Astrocyte (in vitro differentiated cells and primary cell): ENCODE measurements at regions not wholly inside any gene's neighbourhood (a gene's known extent, or its start where the extent isn't known, plus 50 kb on each side); places are given as distances from the start of the nearest gene placed in this dataset.
"Not testable (repeated sequence)": the region's sequence is repeated elsewhere in the genome, so short reads cannot be mapped to it uniquely, and the experiment has no call there.

Experiments
- DNase-seq: peaks from one replicate; pipeline ENCODE4 v3.0.0-alpha.2; 2010; ENCODE audit warnings: low read depth
- FAIRE-seq: peaks from 2 replicates; lab custom pipeline; 2011; peaks lifted over from hg19 to GRCh38; lab: Jason Lieb, UNC
- H2AFZ ChIP-seq: 2 replicates; pipeline ENCODE4 v1.6.0; 2012; ENCODE audit warnings: low read depth, low read length, inconsistent platforms
- H3K27ac ChIP-seq: 2 replicates; pipeline ENCODE4 v1.5.1; 2011; ENCODE audit warnings: low read depth, low read length, inconsistent platforms
- H3K27me3 ChIP-seq: 2 replicates; pipeline ENCODE4 v1.6.0; 2011; ENCODE audit warnings: low read length, inconsistent platforms; ENCODE audit not compliant: insufficient read depth
- H3K36me3 ChIP-seq: 2 replicates; pipeline ENCODE4 v1.5.1; 2011; ENCODE audit warnings: low read length, inconsistent platforms; ENCODE audit not compliant: insufficient read depth
- H3K4me1 ChIP-seq: 2 replicates; pipeline ENCODE4 v1.5.1; 2011; ENCODE audit warnings: low read length, inconsistent platforms; ENCODE audit not compliant: insufficient read depth
- H3K4me2 ChIP-seq: 2 replicates; pipeline ENCODE4 v1.6.0; 2012; ENCODE audit warnings: low read length, inconsistent platforms
- H3K4me3 ChIP-seq: 2 replicates; pipeline ENCODE4 v1.5.1; 2011; ENCODE audit warnings: low read depth, mild to moderate bottlenecking, low read length, inconsistent platforms; ENCODE audit not compliant: insufficient read depth
- H3K79me2 ChIP-seq: 2 replicates; pipeline ENCODE4 v1.6.0; 2012; ENCODE audit warnings: mild to moderate bottlenecking, low read length, inconsistent platforms; ENCODE audit not compliant: insufficient read depth
- H3K9ac ChIP-seq: 2 replicates; pipeline ENCODE4 v1.6.0; 2012; ENCODE audit warnings: mild to moderate bottlenecking, low read length, inconsistent platforms
- H3K9me3 ChIP-seq: 2 replicates; pipeline ENCODE4 v1.5.1; 2012; ENCODE audit warnings: low read depth, mild to moderate bottlenecking, low read length, inconsistent platforms; ENCODE audit not compliant: insufficient read depth
- H4K20me1 ChIP-seq: 2 replicates; pipeline ENCODE4 v1.6.0; 2012; ENCODE audit warnings: low read length, inconsistent platforms; ENCODE audit not compliant: insufficient read depth
- H3K27ac Mint-ChIP-seq: one replicate; pipeline ENCODE4 v1.8.0; 2021; ENCODE audit warnings: mild to moderate bottlenecking, mixed read lengths; ENCODE audit not compliant: unreplicated experiment
- H3K27me3 Mint-ChIP-seq: one replicate; pipeline ENCODE4 v1.8.0; 2021; ENCODE audit warnings: low read depth, mixed read lengths; ENCODE audit not compliant: unreplicated experiment
- H3K36me3 Mint-ChIP-seq: one replicate; pipeline ENCODE4 v1.8.0; 2021; ENCODE audit warnings: low read depth, mixed read lengths; ENCODE audit not compliant: unreplicated experiment
- H3K4me1 Mint-ChIP-seq: one replicate; pipeline ENCODE4 v1.8.0; 2021; ENCODE audit warnings: low read depth, mixed read lengths; ENCODE audit not compliant: unreplicated experiment
- H3K4me3 Mint-ChIP-seq: one replicate; pipeline ENCODE4 v1.8.0; 2021; ENCODE audit warnings: mild to moderate bottlenecking, moderate library complexity, mixed read lengths; ENCODE audit not compliant: unreplicated experiment
- H3K9me3 Mint-ChIP-seq: one replicate; pipeline ENCODE4 v1.8.0; 2021; ENCODE audit warnings: mild to moderate bottlenecking, mixed read lengths; ENCODE audit not compliant: unreplicated experiment
- CTCF ChIP-seq: IDR thresholded peaks from 2 replicates; pipeline ENCODE4 v1.5.1; 2011; ENCODE audit warnings: low read depth, mild to moderate bottlenecking, inconsistent platforms, low read length, moderate library complexity; ENCODE audit not compliant: insufficient read depth
- EZH2 ChIP-seq: IDR thresholded peaks from 2 replicates; pipeline ENCODE4 v1.6.1; 2012; ENCODE audit warnings: mild to moderate bottlenecking, low read length, inconsistent platforms; ENCODE audit not compliant: insufficient read depth

- Histone ChIP-seq H4K20me1 (no peaks in the 10 kb centered on the region), H3K9me3 (no peaks in the 10 kb centered on the region), H3K4me2 (no peak overlapping the region), H3K27me3 (no peaks in the 10 kb centered on the region), H3K9ac (no peak overlapping the region), H3K4me1 (peaks cover 2% of the 10 kb centered on the region), H3K27ac (no peak overlapping the region), H3K79me2 (no peaks in the 10 kb centered on the region), H3K4me3 (no peak overlapping the region), H3K36me3 (no peaks in the 10 kb centered on the region), H2AFZ (peak overlapping the region; percentile 40)
- no peak overlapping the region for H3K27ac Mint-ChIP-seq
- no peaks in the 10 kb centered on the region for H3K36me3 Mint-ChIP-seq
- no peak for TF ChIP-seq EZH2
- no peak for TF ChIP-seq CTCF
- peaks cover 4% of the 10 kb centered on the region for H3K9me3 Mint-ChIP-seq
- H3K4me1 Mint-ChIP-seq = no peaks in the 10 kb centered on the region
- no peak for FAIRE-seq
- no peaks in the 10 kb centered on the region for H3K27me3 Mint-ChIP-seq
- no peak overlapping the region for H3K4me3 Mint-ChIP-seq
- peak; percentile 27 for DNase-seq
Observed at GRCh38 chr12:127803545-127803944, 463.4 kb upstream of the TMEM132C start.

- Histone ChIP-seq H3K9ac (peak overlapping the region; percentile 71), H4K20me1 (no peaks in the 10 kb centered on the region), H3K4me3 (no peak overlapping the region), H3K36me3 (no peaks in the 10 kb centered on the region), H3K9me3 (no peaks in the 10 kb centered on the region), H2AFZ (no peak overlapping the region), H3K79me2 (no peaks in the 10 kb centered on the region), H3K27ac (peak overlapping the region; percentile 96), H3K4me2 (peak overlapping the region; percentile 44), H3K27me3 (no peaks in the 10 kb centered on the region), H3K4me1 (peaks cover 37% of the 10 kb centered on the region)
- H3K27ac Mint-ChIP-seq = no peak overlapping the region
- no peaks in the 10 kb centered on the region for H3K4me1 Mint-ChIP-seq
- peak; percentile 91 for DNase-seq
- H3K9me3 Mint-ChIP-seq = peaks cover 3% of the 10 kb centered on the region
- H3K4me3 Mint-ChIP-seq = no peak overlapping the region
- H3K27me3 Mint-ChIP-seq = no peaks in the 10 kb centered on the region
- TF ChIP-seq EZH2 = no peak
- TF ChIP-seq CTCF = no peak
- no peaks in the 10 kb centered on the region for H3K36me3 Mint-ChIP-seq
- peak; percentile 79 for FAIRE-seq
Observed at GRCh38 chr12:127809275-127809674, 457.7 kb upstream of the TMEM132C start.

GRCh38 chr12:127810041-127810440 lies 456.9 kb upstream of the TMEM132C start:
- peaks cover 5% of the 10 kb centered on the region for H3K9me3 Mint-ChIP-seq
- no peaks in the 10 kb centered on the region for H3K27me3 Mint-ChIP-seq
- peak; percentile 99 for DNase-seq
- FAIRE-seq = peak; percentile 98
- no peak overlapping the region for H3K4me3 Mint-ChIP-seq
- no peaks in the 10 kb centered on the region for H3K36me3 Mint-ChIP-seq
- H3K4me1 Mint-ChIP-seq = no peaks in the 10 kb centered on the region
- H4K20me1 ChIP-seq = no peaks in the 10 kb centered on the region
- peak overlapping the region; percentile 71 for H3K9ac ChIP-seq
- no peaks in the 10 kb centered on the region for H3K9me3 ChIP-seq
- no peaks in the 10 kb centered on the region for H3K36me3 ChIP-seq
- no peaks in the 10 kb centered on the region for H3K79me2 ChIP-seq
- H3K4me3 ChIP-seq = no peak overlapping the region
- H3K27ac Mint-ChIP-seq = no peak overlapping the region
- no peak overlapping the region for H2AFZ ChIP-seq
- H3K27me3 ChIP-seq = no peaks in the 10 kb centered on the region
- peak overlapping the region; percentile 96 for H3K27ac ChIP-seq
- TF ChIP-seq CTCF (peak; percentile 31), EZH2 (no peak)
- H3K4me1 ChIP-seq = peaks cover 37% of the 10 kb centered on the region
- peak overlapping the region; percentile 55 for H3K4me2 ChIP-seq

GRCh38 chr12:127810459-127810858 lies 456.5 kb upstream of the TMEM132C start:
- Histone ChIP-seq H3K4me2 (peak overlapping the region; percentile 55), H3K4me3 (peak overlapping the region; percentile 13), H3K9ac (peak overlapping the region; percentile 61), H3K4me1 (peaks cover 37% of the 10 kb centered on the region), H3K27ac (peak overlapping the region; percentile 96)
- H3K4me3 Mint-ChIP-seq, H3K9me3 Mint-ChIP-seq, H2AFZ ChIP-seq, H3K27me3 ChIP-seq, DNase-seq, H3K27ac Mint-ChIP-seq, H3K36me3 Mint-ChIP-seq, H3K4me1 Mint-ChIP-seq, H3K36me3 ChIP-seq, H3K79me2 ChIP-seq, H3K9me3 ChIP-seq, H3K27me3 Mint-ChIP-seq, H4K20me1 ChIP-seq, FAIRE-seq: not testable (repeated sequence)
